Fibroblast of mammary gland (primary cell): ENCODE measurements at regions not wholly inside any gene's neighbourhood (a gene's known extent, or its start where the extent isn't known, plus 50 kb on each side); places are given as distances from the start of the nearest gene placed in this dataset.

Experiments
- DNase-seq: peaks from one replicate; pipeline ENCODE4 v3.0.0-alpha.2; 2010; ENCODE audit warnings: low read depth
- H3K4me3 ChIP-seq: 2 replicates; pipeline ENCODE4 v1.5.1; 2011; ENCODE audit warnings: low read depth, mild to moderate bottlenecking, low read length, moderate library complexity; ENCODE audit not compliant: control insufficient read depth
- TF ChIP-seq, protein P1 (sequence below): conservative IDR thresholded peaks from 2 replicates; pipeline ENCODE4 v1.5.1; 2011; ENCODE audit warnings: low read depth, low read length, inconsistent platforms; ENCODE audit not compliant: control insufficient read depth, insufficient read depth

- peak; percentile 62 for DNase-seq
- H3K4me3 ChIP-seq = no peak overlapping the region
- TF ChIP-seq, protein P1, sequence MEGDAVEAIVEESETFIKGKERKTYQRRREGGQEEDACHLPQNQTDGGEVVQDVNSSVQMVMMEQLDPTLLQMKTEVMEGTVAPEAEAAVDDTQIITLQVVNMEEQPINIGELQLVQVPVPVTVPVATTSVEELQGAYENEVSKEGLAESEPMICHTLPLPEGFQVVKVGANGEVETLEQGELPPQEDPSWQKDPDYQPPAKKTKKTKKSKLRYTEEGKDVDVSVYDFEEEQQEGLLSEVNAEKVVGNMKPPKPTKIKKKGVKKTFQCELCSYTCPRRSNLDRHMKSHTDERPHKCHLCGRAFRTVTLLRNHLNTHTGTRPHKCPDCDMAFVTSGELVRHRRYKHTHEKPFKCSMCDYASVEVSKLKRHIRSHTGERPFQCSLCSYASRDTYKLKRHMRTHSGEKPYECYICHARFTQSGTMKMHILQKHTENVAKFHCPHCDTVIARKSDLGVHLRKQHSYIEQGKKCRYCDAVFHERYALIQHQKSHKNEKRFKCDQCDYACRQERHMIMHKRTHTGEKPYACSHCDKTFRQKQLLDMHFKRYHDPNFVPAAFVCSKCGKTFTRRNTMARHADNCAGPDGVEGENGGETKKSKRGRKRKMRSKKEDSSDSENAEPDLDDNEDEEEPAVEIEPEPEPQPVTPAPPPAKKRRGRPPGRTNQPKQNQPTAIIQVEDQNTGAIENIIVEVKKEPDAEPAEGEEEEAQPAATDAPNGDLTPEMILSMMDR = no peak
Measured at GRCh38 chr4:122012735-122013134, 60.9 kb upstream of the TRPC3 start.

GRCh38 chr4:122010610-122011009 is 58.8 kb upstream of the TRPC3 start:
- TF ChIP-seq, protein P1 = no peak
- DNase-seq = peak; percentile 59
- H3K4me3 ChIP-seq = no peak overlapping the region

DNA sequence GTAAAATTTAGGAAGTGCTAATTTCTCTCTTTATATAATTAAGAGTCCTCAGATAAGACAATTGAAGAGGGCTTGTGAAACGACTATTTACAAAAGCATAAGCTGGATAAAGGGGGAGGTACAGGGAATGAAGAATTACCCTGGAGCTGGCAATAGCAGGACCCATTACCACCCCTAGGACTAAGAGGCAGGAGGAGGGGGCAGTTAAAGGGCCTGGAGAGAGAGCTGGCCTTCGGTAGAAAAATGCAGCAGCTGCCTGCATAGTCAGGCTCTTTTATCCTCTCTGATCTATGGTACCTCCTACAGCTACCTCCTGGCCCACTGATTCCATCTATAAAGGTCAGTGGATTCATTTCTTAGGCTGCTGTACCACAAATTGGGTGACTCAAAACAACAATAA is 57.7 kb upstream of the TRPC3 start:
- no peak overlapping the region for H3K4me3 ChIP-seq
- TF ChIP-seq, protein P1 = no peak
- DNase-seq = no peak

DNA sequence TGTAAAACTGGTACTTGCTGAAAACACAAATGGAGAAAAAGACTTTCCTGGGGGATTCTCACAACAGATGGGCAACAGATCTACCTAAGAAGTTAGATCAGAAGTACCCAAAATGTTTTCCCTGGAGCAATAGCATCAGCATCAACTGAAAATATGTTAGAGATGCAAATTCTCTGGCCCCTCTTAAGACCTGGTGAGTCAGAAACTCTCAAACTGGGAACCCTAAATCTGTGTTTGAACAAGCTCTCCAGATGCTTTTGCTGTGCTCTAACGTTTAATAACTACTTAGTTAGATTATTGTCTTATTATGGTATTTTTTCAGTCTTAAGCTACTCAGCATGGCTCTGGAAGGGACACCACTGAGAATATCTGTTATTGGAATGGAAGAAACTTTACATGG is 55.2 kb upstream of the TRPC3 start:
- no peak for DNase-seq
- no peak overlapping the region for H3K4me3 ChIP-seq
- TF ChIP-seq, protein P1 = no peak

DNA sequence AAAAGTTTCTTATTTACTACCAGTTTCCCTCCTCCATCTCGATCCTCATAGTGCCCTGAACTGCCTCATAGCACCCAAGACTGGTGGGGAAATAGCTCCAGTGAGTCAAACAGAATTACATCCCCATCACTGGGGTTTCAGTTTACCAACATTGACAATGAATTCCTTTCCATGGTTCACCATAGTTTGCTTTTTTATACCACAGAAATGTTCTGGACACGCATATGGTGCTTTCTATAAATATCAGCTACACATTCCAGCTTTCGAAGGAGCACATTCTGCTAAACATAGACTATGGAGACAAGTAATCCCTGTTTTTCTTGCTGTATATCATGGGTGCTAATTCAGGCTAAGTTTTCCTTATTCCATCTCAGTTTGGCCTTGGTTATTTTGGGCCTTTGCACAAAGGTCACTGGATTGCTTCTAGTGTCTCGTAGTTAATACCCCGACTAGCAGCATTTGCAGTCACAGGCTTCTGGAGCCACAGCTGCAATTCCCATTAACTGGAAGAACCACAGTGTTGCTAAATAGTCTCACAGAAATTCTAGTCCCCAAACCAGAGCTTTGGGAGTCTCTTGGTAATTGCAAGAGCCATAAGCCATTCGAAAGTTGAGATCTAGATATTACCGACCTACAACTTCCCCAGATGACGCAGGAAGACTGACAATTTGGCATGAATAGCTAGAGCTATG is 53.4 kb upstream of the TRPC3 start:
- no peak overlapping the region for H3K4me3 ChIP-seq

DNA sequence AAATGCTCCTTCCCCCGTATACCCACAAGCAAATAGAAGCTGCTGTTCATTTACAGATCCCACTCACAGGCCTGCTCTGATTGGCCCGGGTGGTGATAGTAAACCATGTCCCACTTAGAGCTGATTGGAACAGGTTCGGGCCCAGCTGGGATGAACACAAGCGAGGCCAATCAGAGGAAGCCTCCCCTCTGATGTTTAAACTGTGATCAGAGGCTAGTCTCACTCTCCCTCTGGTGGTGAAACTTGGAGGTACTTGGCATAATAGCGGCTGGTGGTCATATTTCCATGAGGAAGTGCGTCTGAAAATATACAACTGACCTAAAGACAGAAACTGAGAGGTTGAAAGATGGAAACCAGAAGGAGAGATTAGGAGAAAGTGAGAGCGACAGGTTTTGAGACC is 51.5 kb upstream of the TRPC3 start:
- peak; percentile 52 for DNase-seq
- H3K4me3 ChIP-seq = no peak overlapping the region
- TF ChIP-seq, protein P1 = peak; percentile 54

More for the DNA sequence above, 53.4 kb upstream of the TRPC3 start:
- TF ChIP-seq, protein P1 = no peak
- no peak for DNase-seq
